ENCODE measurements at regions not wholly inside any gene's neighbourhood (a gene's known extent, or its start where the extent isn't known, plus 50 kb on each side); places are given as distances from the start of the nearest gene placed in this dataset.

- TF ChIP-seq SRF (IDR thresholded peaks at IDR 0.05; ENCODE audit: low read depth, low read length) (no peak), GATAD1 (CRISPR knock-in tag; IDR thresholded peaks at IDR 0.05) (peak; percentile 76), ZNF556 (CRISPR knock-in tag; IDR thresholded peaks at IDR 0.05; ENCODE audit: borderline replicate concordance) (0 out of 2 replicates have a peak, but pooled peaks have one; percentile 38), PHF5A (CRISPR knock-in tag; IDR thresholded peaks at IDR 0.05; ENCODE audit: low read depth, unreplicated experiment) (peak; percentile 96), FOXJ3 (CRISPR knock-in tag; IDR thresholded peaks at IDR 0.05; ENCODE audit: borderline replicate concordance) (peak; percentile 76), ZHX1 (CRISPR knock-in tag; IDR thresholded peaks at IDR 0.05; ENCODE audit: low read depth) (peak; percentile 88), ZNF576 (CRISPR knock-in tag; IDR thresholded peaks at IDR 0.05) (no peak), KLF6 (CRISPR knock-in tag; IDR thresholded peaks at IDR 0.05) (peak; percentile 54), ZNF101 (CRISPR knock-in tag; IDR thresholded peaks at IDR 0.05; ENCODE audit: borderline replicate concordance, low read depth) (peak; percentile 77; the same call in 1 of the 2 replicates), LRRFIP1 (CRISPR knock-in tag; conservative IDR thresholded peaks at IDR 0.05) (no peak), ZNF704 (CRISPR knock-in tag; IDR thresholded peaks at IDR 0.05; ENCODE audit: borderline replicate concordance) (no peak), ZFX (CRISPR knock-in tag; IDR thresholded peaks at IDR 0.05; ENCODE audit: low read depth) (peak; percentile 67), ZSCAN5A (CRISPR knock-in tag; IDR thresholded peaks at IDR 0.05; ENCODE audit: borderline replicate concordance) (peak; percentile 88; the same call in 1 of the 2 replicates), ATAD3A (CRISPR knock-in tag; IDR thresholded peaks at IDR 0.05) (0 out of 2 replicates have a peak, but pooled peaks have one; percentile 72), ZNF331 (CRISPR knock-in tag; IDR thresholded peaks at IDR 0.05) (peak; percentile 82), HMG20B (CRISPR knock-in tag; conservative IDR thresholded peaks at IDR 0.05) (peak; percentile 79), SMAD1 (CRISPR knock-in tag; IDR thresholded peaks at IDR 0.05; ENCODE audit: borderline replicate concordance, low read depth) (peak; percentile 97; the same call in 1 of the 2 replicates)
Measured at GRCh38 chr20:22523499-22524392, 60.6 kb downstream of the FOXA2 start (continued).

Measured in HepG2 (cell line).